ENCODE measurements at regions not wholly inside any gene's neighbourhood (a gene's known extent, or its start where the extent isn't known, plus 50 kb on each side); places are given as distances from the start of the nearest gene placed in this dataset.

DNA sequence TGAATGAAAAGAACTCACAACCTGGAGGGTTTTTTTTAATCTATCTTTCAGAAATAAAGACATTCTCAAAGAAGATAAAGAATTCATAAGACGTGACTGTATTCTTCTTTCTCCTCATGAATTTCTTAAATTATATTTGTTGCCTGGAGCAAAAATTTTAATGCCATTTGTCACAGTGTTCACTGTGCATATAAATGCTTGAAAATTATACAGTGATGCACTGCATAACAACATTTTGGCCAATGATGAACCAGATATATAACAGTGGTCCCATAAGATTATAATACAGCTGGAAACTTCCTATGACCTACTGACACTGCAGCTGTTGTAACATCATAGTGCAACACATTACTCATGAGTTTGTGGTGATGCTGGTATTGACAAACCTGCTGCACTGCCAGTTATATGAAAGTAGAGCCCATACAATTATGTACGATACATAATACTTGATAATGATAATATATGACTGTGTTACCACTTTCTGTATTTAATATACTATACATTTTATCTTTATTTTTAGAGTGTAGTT is 67.3 kb downstream of the P2RY1 start:
- DNase-seq (ENCODE audit: low spot score), result no peak
- H3F3A ChIP-seq (ENCODE audit: low read depth), result no peaks in the 10 kb centered on the region

GRCh38 chr3:152905631-152906030 is 70.7 kb downstream of the P2RY1 start:
- H3K4me2 ChIP-seq, result no peak overlapping the region
- no peaks in the 10 kb centered on the region for H3K9me3 Mint-ChIP-seq
- H3K9ac ChIP-seq, result no peak overlapping the region
- H3K27me3 ChIP-seq, result no peaks in the 10 kb centered on the region
- no peaks in the 10 kb centered on the region for H3K4me1 Mint-ChIP-seq
- H3K27me3 Mint-ChIP-seq (ENCODE audit: insufficient read depth, low read depth), result peaks cover 2% of the 10 kb centered on the region
- H3K79me2 ChIP-seq (ENCODE audit: low read depth), result no peaks in the 10 kb centered on the region
- H4K20me1 ChIP-seq (ENCODE audit: low read depth), result no peaks in the 10 kb centered on the region
- H3K4me3 Mint-ChIP-seq, result no peak overlapping the region
- no peaks in the 10 kb centered on the region for H3K36me3 Mint-ChIP-seq
- H3K36me3 ChIP-seq, result no peaks in the 10 kb centered on the region
- H3K27ac Mint-ChIP-seq, result no peak overlapping the region
- DNase-seq (ENCODE audit: low spot score), result no peak
- H2AFZ ChIP-seq (replicated peaks), result no peak overlapping the region
- no peaks in the 10 kb centered on the region for H3F3A ChIP-seq (ENCODE audit: low read depth)
- H3K9me3 ChIP-seq (ENCODE audit: low read depth), result no peaks in the 10 kb centered on the region
- H3K4me3 ChIP-seq, result no peak overlapping the region
- TF ChIP-seq EZH2 (IDR thresholded peaks at IDR 0.05), result no peak
- H3K4me1 ChIP-seq, result no peaks in the 10 kb centered on the region
- H3K27ac ChIP-seq, result no peak overlapping the region

More for the DNA sequence above, 67.3 kb downstream of the P2RY1 start:
- H3K27me3 Mint-ChIP-seq (ENCODE audit: insufficient read depth, low read depth), result no peaks in the 10 kb centered on the region
- no peaks in the 10 kb centered on the region for H3K79me2 ChIP-seq (ENCODE audit: low read depth)
- no peak overlapping the region for H3K4me3 ChIP-seq
- H3K27ac Mint-ChIP-seq, result no peak overlapping the region
- no peaks in the 10 kb centered on the region for H3K9me3 ChIP-seq (ENCODE audit: low read depth)
- no peaks in the 10 kb centered on the region for H3K36me3 ChIP-seq
- no peak overlapping the region for H3K4me3 Mint-ChIP-seq
- no peaks in the 10 kb centered on the region for H3K27me3 ChIP-seq
- no peaks in the 10 kb centered on the region for H4K20me1 ChIP-seq (ENCODE audit: low read depth)
- TF ChIP-seq EZH2phosphoT487 (IDR thresholded peaks at IDR 0.05), result no peak
- no peak for TF ChIP-seq EZH2 (IDR thresholded peaks at IDR 0.05)
- TF ChIP-seq, protein P1, sequence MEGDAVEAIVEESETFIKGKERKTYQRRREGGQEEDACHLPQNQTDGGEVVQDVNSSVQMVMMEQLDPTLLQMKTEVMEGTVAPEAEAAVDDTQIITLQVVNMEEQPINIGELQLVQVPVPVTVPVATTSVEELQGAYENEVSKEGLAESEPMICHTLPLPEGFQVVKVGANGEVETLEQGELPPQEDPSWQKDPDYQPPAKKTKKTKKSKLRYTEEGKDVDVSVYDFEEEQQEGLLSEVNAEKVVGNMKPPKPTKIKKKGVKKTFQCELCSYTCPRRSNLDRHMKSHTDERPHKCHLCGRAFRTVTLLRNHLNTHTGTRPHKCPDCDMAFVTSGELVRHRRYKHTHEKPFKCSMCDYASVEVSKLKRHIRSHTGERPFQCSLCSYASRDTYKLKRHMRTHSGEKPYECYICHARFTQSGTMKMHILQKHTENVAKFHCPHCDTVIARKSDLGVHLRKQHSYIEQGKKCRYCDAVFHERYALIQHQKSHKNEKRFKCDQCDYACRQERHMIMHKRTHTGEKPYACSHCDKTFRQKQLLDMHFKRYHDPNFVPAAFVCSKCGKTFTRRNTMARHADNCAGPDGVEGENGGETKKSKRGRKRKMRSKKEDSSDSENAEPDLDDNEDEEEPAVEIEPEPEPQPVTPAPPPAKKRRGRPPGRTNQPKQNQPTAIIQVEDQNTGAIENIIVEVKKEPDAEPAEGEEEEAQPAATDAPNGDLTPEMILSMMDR (IDR thresholded peaks at IDR 0.05), result no peak
- no peak overlapping the region for H3K27ac ChIP-seq
- no peak overlapping the region for H3K9ac ChIP-seq
- no peaks in the 10 kb centered on the region for H3K9me3 Mint-ChIP-seq
- H3K4me2 ChIP-seq, result no peak overlapping the region
- no peaks in the 10 kb centered on the region for H3K4me1 Mint-ChIP-seq
- H2AFZ ChIP-seq (replicated peaks), result no peak overlapping the region
- H3K36me3 Mint-ChIP-seq, result no peaks in the 10 kb centered on the region
- H3K4me1 ChIP-seq, result no peaks in the 10 kb centered on the region

DNA sequence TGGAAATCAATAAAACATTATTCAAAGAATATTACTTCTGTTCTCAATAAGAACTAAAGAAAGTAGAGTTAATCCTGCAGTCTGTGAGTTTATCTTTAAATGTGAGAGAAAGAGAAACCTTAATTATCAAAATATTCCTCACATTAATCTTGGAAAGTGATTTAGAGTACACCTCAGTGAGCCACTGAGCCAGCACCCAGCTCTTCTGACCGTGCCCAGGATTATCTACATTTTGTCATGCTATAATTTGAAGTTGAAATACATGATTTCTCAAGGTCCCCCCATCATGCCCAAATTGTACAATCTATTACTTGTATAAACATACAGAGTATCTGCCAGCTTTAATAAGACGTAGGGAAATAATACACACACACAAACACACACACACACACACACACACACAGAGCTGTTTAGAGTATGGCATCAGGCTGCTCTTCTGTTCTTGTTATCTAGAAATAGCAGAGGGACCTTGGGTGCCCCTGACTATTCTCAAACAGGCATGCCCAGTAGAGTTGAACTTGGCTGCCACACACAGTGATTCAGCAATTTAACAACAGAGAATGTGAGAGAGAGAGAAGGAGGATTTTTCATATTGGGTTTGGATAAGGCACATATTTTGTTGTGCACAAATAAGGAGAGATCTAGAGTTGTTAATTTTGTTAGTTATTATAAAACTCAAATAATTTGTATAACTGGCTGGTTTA is 74.4 kb downstream of the P2RY1 start:
- DNase-seq (ENCODE audit: low spot score), result no peak
- H3K36me3 ChIP-seq, result no peaks in the 10 kb centered on the region
- H3K9me3 ChIP-seq (ENCODE audit: low read depth), result no peaks in the 10 kb centered on the region
- Mint-ChIP-seq H3K36me3 (no peaks in the 10 kb centered on the region), H3K9me3 (no peaks in the 10 kb centered on the region), H3K27me3 (ENCODE audit: insufficient read depth, low read depth) (peaks cover 4% of the 10 kb centered on the region), H3K4me1 (no peaks in the 10 kb centered on the region), H3K4me3 (no peak overlapping the region), H3K27ac (no peak overlapping the region)
- H3K79me2 ChIP-seq (ENCODE audit: low read depth), result no peaks in the 10 kb centered on the region
- no peaks in the 10 kb centered on the region for H3K4me1 ChIP-seq
- H3K4me2 ChIP-seq, result no peak overlapping the region
- H3K27ac ChIP-seq, result no peak overlapping the region
- no peak overlapping the region for H3K9ac ChIP-seq
- no peak overlapping the region for H3K4me3 ChIP-seq
- H3F3A ChIP-seq (ENCODE audit: low read depth), result no peaks in the 10 kb centered on the region
- H3K27me3 ChIP-seq, result no peaks in the 10 kb centered on the region
- TF ChIP-seq EZH2phosphoT487 (IDR thresholded peaks at IDR 0.05) (no peak), EZH2 (IDR thresholded peaks at IDR 0.05) (no peak)
- TF ChIP-seq, protein P1 (IDR thresholded peaks at IDR 0.05), result no peak
- no peak overlapping the region for H2AFZ ChIP-seq (replicated peaks)
- no peaks in the 10 kb centered on the region for H4K20me1 ChIP-seq (ENCODE audit: low read depth)

- H3K4me1 ChIP-seq, result no peaks in the 10 kb centered on the region
- Mint-ChIP-seq H3K4me1 (no peaks in the 10 kb centered on the region), H3K9me3 (no peaks in the 10 kb centered on the region), H3K27me3 (ENCODE audit: insufficient read depth, low read depth) (peaks cover 4% of the 10 kb centered on the region), H3K27ac (no peak overlapping the region), H3K4me3 (no peak overlapping the region), H3K36me3 (no peaks in the 10 kb centered on the region)
- no peak overlapping the region for H3K4me2 ChIP-seq
- no peaks in the 10 kb centered on the region for H3F3A ChIP-seq (ENCODE audit: low read depth)
- peak; percentile 29 for DNase-seq (ENCODE audit: low spot score)
- H4K20me1 ChIP-seq (ENCODE audit: low read depth), result no peaks in the 10 kb centered on the region
- H3K27me3 ChIP-seq, result no peaks in the 10 kb centered on the region
- no peak overlapping the region for H3K4me3 ChIP-seq
- TF ChIP-seq, protein P1 (IDR thresholded peaks at IDR 0.05), result peak; percentile 27
- TF ChIP-seq EZH2 (IDR thresholded peaks at IDR 0.05), result no peak
- no peaks in the 10 kb centered on the region for H3K9me3 ChIP-seq (ENCODE audit: low read depth)
- no peaks in the 10 kb centered on the region for H3K36me3 ChIP-seq
- H2AFZ ChIP-seq (replicated peaks), result no peak overlapping the region
- H3K9ac ChIP-seq, result no peak overlapping the region
- no peak overlapping the region for H3K27ac ChIP-seq
- H3K79me2 ChIP-seq (ENCODE audit: low read depth), result no peaks in the 10 kb centered on the region
Observed at GRCh38 chr3:152910211-152910610, 75.3 kb downstream of the P2RY1 start.
